PFSK-1 (cell line): ENCODE measurements at regions not wholly inside any gene's neighbourhood (a gene's known extent, or its start where the extent isn't known, plus 50 kb on each side); places are given as distances from the start of the nearest gene placed in this dataset.

ENCODE experiments used
- FOXP2 ChIP-seq: optimal IDR thresholded peaks from 2 replicates; pipeline ENCODE3; 2011; ENCODE audit warnings: borderline replicate concordance, control low read depth, inconsistent platforms; ENCODE audit not compliant: insufficient read depth; ENCODE audit errors: extremely low read length, extremely low read depth
- POLR2AphosphoS5 ChIP-seq: IDR thresholded peaks from 2 replicates; pipeline ENCODE4 v1.6.1; 2012; ENCODE audit warnings: low read depth, mild to moderate bottlenecking, control low read depth, low read length, moderate library complexity
- REST ChIP-seq, 2 experiments: IDR thresholded peaks; 2 replicates each; pipeline versions ENCODE4 v1.6.1 to v1.8.0; 2011 to 2012; ENCODE audit warnings: low read depth in 2 of 2, low read length in 2 of 2, control low read depth in 1 of 2, inconsistent platforms in 1 of 2, mild to moderate bottlenecking in 1 of 2, moderate library complexity in 1 of 2; ENCODE audit not compliant: insufficient read depth in 1 of 2
- TAF1 ChIP-seq: IDR thresholded peaks from 2 replicates; pipeline ENCODE4 v1.6.1; 2012; ENCODE audit warnings: low read length, control low read depth, borderline replicate concordance; ENCODE audit not compliant: insufficient read depth

DNA sequence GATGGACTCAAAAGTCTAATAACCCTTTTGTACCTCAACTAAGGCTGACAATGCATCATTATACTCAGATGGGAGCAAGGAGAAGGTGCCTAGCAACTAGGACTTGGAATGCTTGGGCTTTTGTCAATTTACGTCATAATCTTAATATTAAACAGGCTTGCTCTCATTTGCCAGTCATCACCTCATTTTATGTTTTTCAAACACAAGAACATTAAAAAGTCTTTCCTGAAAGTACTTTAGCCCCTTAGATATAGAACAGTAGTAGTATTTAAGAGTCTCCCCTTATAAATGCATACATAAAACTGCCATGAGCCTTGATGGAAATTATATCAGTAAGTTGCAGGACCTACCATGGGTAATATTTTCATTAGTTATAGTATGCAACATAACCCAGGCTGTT is 150.7 kb upstream of the INTU start:
- TF ChIP-seq POLR2AphosphoS5, result no peak
- TF ChIP-seq TAF1, result no peak
- TF ChIP-seq REST (IDR thresholded peaks at IDR 0.05; ENCODE audit: insufficient read depth in 1 of 2, low read depth in 2 of 2, low read length in 2 of 2), result no peak
- TF ChIP-seq FOXP2, result no peak
